ENCODE measurements at regions not wholly inside any gene's neighbourhood (a gene's known extent, or its start where the extent isn't known, plus 50 kb on each side); places are given as distances from the start of the nearest gene placed in this dataset.

- DNase-seq (ENCODE audit: low read depth) = no peak
These were observed 650.7 kb downstream of the C12orf50 start for GRCh38 chr12:87378526-87378925.

GRCh38 chr12:87376722-87377121, 652.5 kb downstream of the C12orf50 start:
- no peak overlapping the region for H3K4me3 ChIP-seq (ENCODE audit: low read depth, low read length)
- TF ChIP-seq CTCF (conservative IDR thresholded peaks at IDR 0.05; ENCODE audit: low read depth, low read length) = no peak
- no peak for DNase-seq (ENCODE audit: low read depth)

More at GRCh38 chr12:87378526-87378925, 650.7 kb downstream of the C12orf50 start:
- TF ChIP-seq CTCF (conservative IDR thresholded peaks at IDR 0.05; ENCODE audit: low read depth, low read length) = no peak
- no peak overlapping the region for H3K4me3 ChIP-seq (ENCODE audit: low read depth, low read length)

GRCh38 chr12:87369161-87369560, 660.0 kb downstream of the C12orf50 start:
- no peak for TF ChIP-seq CTCF (conservative IDR thresholded peaks at IDR 0.05; ENCODE audit: low read depth, low read length)
- no peak for DNase-seq (ENCODE audit: low read depth)
- H3K4me3 ChIP-seq (ENCODE audit: low read depth, low read length) = no peak overlapping the region

- DNase-seq (ENCODE audit: low read depth) = no peak
- no peak overlapping the region for H3K4me3 ChIP-seq (ENCODE audit: low read depth, low read length)
- no peak for TF ChIP-seq CTCF (conservative IDR thresholded peaks at IDR 0.05; ENCODE audit: low read depth, low read length)
These were observed 660.9 kb downstream of the C12orf50 start for GRCh38 chr12:87368259-87368658.

- no peak for TF ChIP-seq CTCF (conservative IDR thresholded peaks at IDR 0.05; ENCODE audit: low read depth, low read length)
These were observed 663.8 kb downstream of the C12orf50 start for GRCh38 chr12:87365423-87365822.

GRCh38 chr12:87363497-87364084, 665.6 kb downstream of the C12orf50 start:
- H3K4me3 ChIP-seq (ENCODE audit: low read depth, low read length) = no peak overlapping the region
- no peak for TF ChIP-seq CTCF (conservative IDR thresholded peaks at IDR 0.05; ENCODE audit: low read depth, low read length)
- DNase-seq (ENCODE audit: low read depth) = no peak

More at GRCh38 chr12:87365423-87365822, 663.8 kb downstream of the C12orf50 start:
- no peak overlapping the region for H3K4me3 ChIP-seq (ENCODE audit: low read depth, low read length)
- DNase-seq (ENCODE audit: low read depth) = no peak

- DNase-seq (ENCODE audit: low read depth) = no peak
- TF ChIP-seq CTCF (conservative IDR thresholded peaks at IDR 0.05; ENCODE audit: low read depth, low read length) = no peak
- H3K4me3 ChIP-seq (ENCODE audit: low read depth, low read length) = no peak overlapping the region
These were observed 679.5 kb downstream of the C12orf50 start for GRCh38 chr12:87349681-87350080.
